Choroid plexus epithelial cell (primary cell): ENCODE measurements at regions not wholly inside any gene's neighbourhood (a gene's known extent, or its start where the extent isn't known, plus 50 kb on each side); places are given as distances from the start of the nearest gene placed in this dataset.
A peak's percentile ranks its signal among the peaks of the same experiment; 100 is the strongest.

ENCODE experiments used
- DNase-seq: peaks from one replicate; pipeline ENCODE4 v3.0.0-alpha.2; 2010; ENCODE audit warnings: low read depth
- H3K4me3 ChIP-seq: 2 replicates; pipeline ENCODE4 v1.5.1; 2011; ENCODE audit warnings: low read depth, mild to moderate bottlenecking, control low read depth, low read length, moderate library complexity
- CTCF ChIP-seq: conservative IDR thresholded peaks from 2 replicates; pipeline ENCODE4 v1.5.1; 2011; ENCODE audit warnings: low read depth, mild to moderate bottlenecking, control low read depth, inconsistent platforms, low read length, moderate library complexity

GRCh38 chr9:129351058-129351641 lies 173.1 kb upstream of the IER5L start:
- TF ChIP-seq CTCF: peak; percentile 20
- no peak overlapping the region for H3K4me3 ChIP-seq
- no peak for DNase-seq

GRCh38 chr9:129350143-129350935 lies 172.3 kb upstream of the IER5L start:
- no peak overlapping the region for H3K4me3 ChIP-seq
- TF ChIP-seq CTCF: no peak
- DNase-seq: no peak

- H3K4me3 ChIP-seq: no peak overlapping the region
- DNase-seq: no peak
- TF ChIP-seq CTCF: no peak
These were observed 171.5 kb upstream of the IER5L start for GRCh38 chr9:129349665-129349947.

- H3K4me3 ChIP-seq: no peak overlapping the region
- DNase-seq: no peak
- no peak for TF ChIP-seq CTCF
These were observed 171.0 kb upstream of the IER5L start for GRCh38 chr9:129348890-129349664.

GRCh38 chr9:129347316-129348120 lies 169.5 kb upstream of the IER5L start:
- peak; percentile 80 for DNase-seq
- no peak overlapping the region for H3K4me3 ChIP-seq
- no peak for TF ChIP-seq CTCF

GRCh38 chr9:129346046-129346445 lies 168.0 kb upstream of the IER5L start:
- no peak overlapping the region for H3K4me3 ChIP-seq
- no peak for DNase-seq
- no peak for TF ChIP-seq CTCF
